ENCODE measurements at regions not wholly inside any gene's neighbourhood (a gene's known extent, or its start where the extent isn't known, plus 50 kb on each side); places are given as distances from the start of the nearest gene placed in this dataset.

- Mint-ChIP-seq H3K4me3 (no peak overlapping the region), H3K27ac (no peak overlapping the region), H3K36me3 (peaks cover 2% of the 10 kb centered on the region), H3K4me1 (peaks cover 6% of the 10 kb centered on the region), H3K27me3 (peaks cover 12% of the 10 kb centered on the region), H3K9me3 (peaks cover 7% of the 10 kb centered on the region)
- DNase-seq = no peak
Measured at GRCh38 chr13:74452881-74453280, 318.7 kb upstream of the KLF12 start.

DNA sequence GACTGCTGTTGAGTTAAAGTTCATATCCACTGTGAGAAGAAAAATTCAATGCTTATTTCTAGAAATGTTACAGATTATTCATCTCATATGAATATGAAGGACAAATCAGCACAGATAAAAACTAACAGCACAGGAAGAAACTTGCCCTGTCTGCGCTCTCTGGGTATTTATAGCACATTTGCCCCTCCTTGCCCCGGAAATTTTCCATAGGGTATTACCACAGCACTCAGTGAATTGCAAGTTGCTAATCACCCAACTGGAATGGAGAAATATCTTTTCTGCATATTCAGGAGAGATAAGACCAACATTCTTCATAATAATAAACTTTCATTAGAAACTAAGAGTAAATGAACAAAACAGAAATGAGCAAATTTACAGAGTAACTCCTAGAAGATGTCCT lies 318.0 kb upstream of the KLF12 start:
- Mint-ChIP-seq H3K4me3 (no peak overlapping the region), H3K4me1 (peaks cover 6% of the 10 kb centered on the region), H3K27me3 (peaks cover 12% of the 10 kb centered on the region), H3K9me3 (peaks cover 7% of the 10 kb centered on the region), H3K36me3 (peaks cover 2% of the 10 kb centered on the region), H3K27ac (no peak overlapping the region)
- DNase-seq = no peak

- H3K4me3 Mint-ChIP-seq = no peak overlapping the region
Measured at GRCh38 chr13:74450964-74451363, 316.8 kb upstream of the KLF12 start.

DNA sequence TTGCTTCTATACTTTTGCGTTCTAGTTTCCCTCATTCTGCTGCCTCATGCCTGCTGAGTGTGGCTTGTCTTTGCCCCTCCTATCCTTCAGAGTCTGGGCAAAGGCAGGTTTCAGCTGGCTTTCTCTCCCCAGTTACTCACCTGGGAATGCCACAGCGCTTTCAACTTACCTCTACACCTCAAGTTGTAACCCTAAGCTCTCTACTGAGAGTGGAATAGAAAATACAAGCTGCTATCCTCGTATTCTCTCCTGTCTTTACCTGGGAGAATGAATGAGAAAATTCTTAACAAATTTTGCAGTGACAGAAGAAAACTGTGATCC lies 316.3 kb upstream of the KLF12 start:
- H3K27ac Mint-ChIP-seq = no peak overlapping the region
- peaks cover 6% of the 10 kb centered on the region for H3K4me1 Mint-ChIP-seq
- H3K36me3 Mint-ChIP-seq = peaks cover 2% of the 10 kb centered on the region
- no peak overlapping the region for H3K4me3 Mint-ChIP-seq
- DNase-seq = no peak
- peaks cover 11% of the 10 kb centered on the region for H3K27me3 Mint-ChIP-seq
- peaks cover 4% of the 10 kb centered on the region for H3K9me3 Mint-ChIP-seq

More at GRCh38 chr13:74450964-74451363, 316.8 kb upstream of the KLF12 start:
- H3K4me1 Mint-ChIP-seq = peaks cover 6% of the 10 kb centered on the region
- no peak for DNase-seq
- H3K36me3 Mint-ChIP-seq = peaks cover 2% of the 10 kb centered on the region
- H3K27ac Mint-ChIP-seq = no peak overlapping the region
- peaks cover 12% of the 10 kb centered on the region for H3K27me3 Mint-ChIP-seq
- H3K9me3 Mint-ChIP-seq = peaks cover 7% of the 10 kb centered on the region

- peaks cover 2% of the 10 kb centered on the region for H3K36me3 Mint-ChIP-seq
- H3K4me1 Mint-ChIP-seq = peaks cover 6% of the 10 kb centered on the region
- no peak overlapping the region for H3K4me3 Mint-ChIP-seq
- H3K9me3 Mint-ChIP-seq = no peaks in the 10 kb centered on the region
- no peak overlapping the region for H3K27ac Mint-ChIP-seq
- H3K27me3 Mint-ChIP-seq = peaks cover 7% of the 10 kb centered on the region
- no peak for DNase-seq
Measured at GRCh38 chr13:74449811-74450524, 315.8 kb upstream of the KLF12 start.

DNA sequence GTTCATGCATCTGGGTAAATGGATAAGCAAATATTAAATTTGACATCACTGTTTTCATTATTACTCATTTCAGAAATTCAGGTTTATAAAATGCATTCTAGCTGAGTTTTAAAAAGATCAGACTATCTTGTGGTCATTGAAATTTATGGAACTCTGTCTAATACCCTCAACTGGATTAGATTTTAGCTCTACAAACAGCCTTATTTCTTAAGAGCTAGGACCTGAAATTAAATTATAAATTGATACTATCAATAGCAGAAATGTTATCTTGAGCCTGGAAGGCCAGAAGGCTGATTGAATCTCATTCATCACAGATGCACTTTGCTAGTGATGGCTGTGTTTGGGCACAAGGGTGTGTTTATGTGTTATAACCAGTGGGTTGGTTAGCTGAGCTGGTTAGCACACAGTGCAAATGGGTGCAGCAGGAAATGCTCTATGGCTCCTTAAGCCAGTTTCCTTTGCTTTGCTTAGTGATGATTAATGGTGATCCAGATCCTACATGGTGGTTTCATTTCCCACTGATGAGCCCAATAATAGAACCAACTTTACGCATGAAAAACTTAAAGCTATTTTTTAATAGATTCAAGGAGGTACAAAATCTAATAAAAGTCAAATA lies 310.8 kb upstream of the KLF12 start:
- H3K4me3 Mint-ChIP-seq = no peak overlapping the region
- H3K4me1 Mint-ChIP-seq = no peaks in the 10 kb centered on the region
- H3K36me3 Mint-ChIP-seq = peaks cover 5% of the 10 kb centered on the region
- DNase-seq = no peak
- H3K27me3 Mint-ChIP-seq = no peaks in the 10 kb centered on the region
- peaks cover 8% of the 10 kb centered on the region for H3K9me3 Mint-ChIP-seq
- H3K27ac Mint-ChIP-seq = no peak overlapping the region

DNA sequence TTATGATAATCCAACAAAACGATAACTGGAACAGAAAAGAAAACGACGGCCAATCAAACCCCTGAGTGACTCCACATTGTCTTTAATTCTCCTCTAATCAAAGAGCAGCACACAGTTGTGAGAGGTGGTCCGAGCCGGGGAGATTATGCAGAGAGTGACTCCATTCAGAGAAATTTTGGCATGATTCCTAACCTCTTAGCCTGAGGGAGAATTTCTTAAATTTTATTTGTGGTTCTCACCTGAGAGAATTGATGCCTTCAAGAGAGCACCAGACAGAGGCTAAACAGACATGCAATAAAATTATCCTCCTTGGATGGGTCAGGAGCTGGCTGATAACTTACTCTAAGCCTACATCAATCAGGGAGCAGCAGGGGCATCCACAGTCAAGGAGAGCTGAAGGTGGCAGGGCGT lies 310.0 kb upstream of the KLF12 start:
- no peaks in the 10 kb centered on the region for H3K4me1 Mint-ChIP-seq
- peaks cover 5% of the 10 kb centered on the region for H3K36me3 Mint-ChIP-seq
- H3K27me3 Mint-ChIP-seq = no peaks in the 10 kb centered on the region
- peaks cover 8% of the 10 kb centered on the region for H3K9me3 Mint-ChIP-seq
- H3K4me3 Mint-ChIP-seq = no peak overlapping the region
- DNase-seq = no peak
- H3K27ac Mint-ChIP-seq = no peak overlapping the region

GRCh38 chr13:74443631-74444030 lies 309.4 kb upstream of the KLF12 start:
- Mint-ChIP-seq H3K9me3 (peaks cover 8% of the 10 kb centered on the region), H3K4me3 (no peak overlapping the region), H3K27ac (no peak overlapping the region), H3K27me3 (no peaks in the 10 kb centered on the region), H3K4me1 (no peaks in the 10 kb centered on the region), H3K36me3 (peaks cover 3% of the 10 kb centered on the region)
- DNase-seq = no peak

GRCh38 chr13:74442751-74443150 lies 308.5 kb upstream of the KLF12 start:
- no peak overlapping the region for H3K27ac Mint-ChIP-seq
- H3K36me3 Mint-ChIP-seq = peaks cover 3% of the 10 kb centered on the region
- H3K27me3 Mint-ChIP-seq = no peaks in the 10 kb centered on the region
- peaks cover 8% of the 10 kb centered on the region for H3K9me3 Mint-ChIP-seq
- DNase-seq = no peak
- no peaks in the 10 kb centered on the region for H3K4me1 Mint-ChIP-seq
- no peak overlapping the region for H3K4me3 Mint-ChIP-seq

DNA sequence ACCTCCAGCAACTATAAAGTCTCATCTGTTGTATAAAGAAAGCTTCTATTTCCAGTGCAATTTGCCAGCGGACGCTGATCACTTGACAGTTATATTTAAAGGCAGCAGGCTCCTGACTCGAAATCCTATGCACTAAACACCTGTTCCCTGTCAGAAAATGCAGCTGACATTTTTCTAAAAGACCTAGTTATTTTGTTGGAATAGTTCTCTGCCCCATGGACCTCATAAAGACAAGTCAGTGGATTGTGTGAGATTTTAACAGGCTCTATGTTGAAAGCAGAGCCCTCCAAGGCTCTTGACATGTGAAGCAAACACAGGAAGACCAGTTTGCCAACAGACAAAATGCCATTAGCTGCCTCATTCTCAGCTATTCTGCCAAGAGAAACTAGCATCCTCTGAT lies 304.7 kb upstream of the KLF12 start:
- Mint-ChIP-seq H3K9me3 (peaks cover 8% of the 10 kb centered on the region), H3K4me1 (no peaks in the 10 kb centered on the region), H3K27me3 (no peaks in the 10 kb centered on the region), H3K27ac (no peak overlapping the region), H3K4me3 (no peak overlapping the region), H3K36me3 (peaks cover 3% of the 10 kb centered on the region)
- DNase-seq = no peak

DNA sequence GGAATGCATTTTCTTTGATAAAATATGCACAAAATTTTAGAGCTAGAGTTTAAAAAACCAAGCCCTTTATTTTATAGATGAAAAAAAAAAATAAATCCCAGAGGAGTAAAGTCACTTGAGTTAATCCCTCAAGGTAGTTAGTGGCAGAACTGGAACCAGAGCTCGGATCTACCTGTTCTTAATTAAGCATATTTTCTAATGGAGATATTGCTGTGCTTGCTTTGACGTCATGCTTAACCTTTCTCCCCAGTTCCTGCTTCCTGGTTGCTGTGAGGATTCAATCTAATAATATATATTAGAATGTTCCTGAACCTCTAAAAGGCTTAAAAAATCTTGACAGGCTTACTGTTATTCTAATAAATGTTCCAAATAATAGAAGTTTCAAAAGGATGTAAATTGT lies 300.6 kb upstream of the KLF12 start:
- peaks cover 1% of the 10 kb centered on the region for H3K9me3 Mint-ChIP-seq
- no peaks in the 10 kb centered on the region for H3K27me3 Mint-ChIP-seq
- no peak overlapping the region for H3K4me3 Mint-ChIP-seq
- H3K4me1 Mint-ChIP-seq = no peaks in the 10 kb centered on the region
- H3K27ac Mint-ChIP-seq = no peak overlapping the region
- H3K36me3 Mint-ChIP-seq = no peaks in the 10 kb centered on the region
- no peak for DNase-seq

DNA sequence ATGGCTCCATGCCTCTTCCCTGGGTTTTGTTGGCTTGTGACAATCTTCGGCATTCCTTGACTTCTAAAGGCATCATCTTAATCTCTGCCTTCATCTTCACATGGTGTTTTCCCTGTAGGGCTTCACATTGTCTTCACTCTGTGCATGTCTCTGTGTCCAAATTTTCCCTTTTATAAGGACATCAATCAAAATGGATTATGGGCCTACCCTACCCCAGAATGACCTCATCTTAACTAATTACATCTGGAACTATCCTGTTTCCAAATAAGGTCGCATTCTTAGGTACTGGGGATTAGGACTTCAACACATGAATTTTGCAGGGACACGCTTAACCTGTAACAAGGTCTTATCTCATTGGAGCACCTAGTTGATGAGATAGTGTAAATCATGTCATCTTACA lies 290.3 kb upstream of the KLF12 start:
- H3K27ac Mint-ChIP-seq = no peak overlapping the region
- H3K36me3 Mint-ChIP-seq = peaks cover 5% of the 10 kb centered on the region
- no peaks in the 10 kb centered on the region for H3K4me1 Mint-ChIP-seq

GRCh38 chr13:74423434-74423833 lies 289.2 kb upstream of the KLF12 start:
- DNase-seq = no peak
- Mint-ChIP-seq H3K27me3 (no peaks in the 10 kb centered on the region), H3K4me1 (no peaks in the 10 kb centered on the region), H3K27ac (no peak overlapping the region), H3K36me3 (peaks cover 5% of the 10 kb centered on the region), H3K4me3 (no peak overlapping the region), H3K9me3 (no peaks in the 10 kb centered on the region)

More for the DNA sequence above, 290.3 kb upstream of the KLF12 start:
- no peaks in the 10 kb centered on the region for H3K27me3 Mint-ChIP-seq
- DNase-seq = no peak
- no peak overlapping the region for H3K4me3 Mint-ChIP-seq
- no peaks in the 10 kb centered on the region for H3K9me3 Mint-ChIP-seq

- no peak overlapping the region for H3K27ac Mint-ChIP-seq
- H3K4me1 Mint-ChIP-seq = no peaks in the 10 kb centered on the region
- DNase-seq = no peak
- no peak overlapping the region for H3K4me3 Mint-ChIP-seq
- peaks cover 5% of the 10 kb centered on the region for H3K9me3 Mint-ChIP-seq
- peaks cover 9% of the 10 kb centered on the region for H3K36me3 Mint-ChIP-seq
- no peaks in the 10 kb centered on the region for H3K27me3 Mint-ChIP-seq
Measured at GRCh38 chr13:74414458-74414857, 280.3 kb upstream of the KLF12 start.

DNA sequence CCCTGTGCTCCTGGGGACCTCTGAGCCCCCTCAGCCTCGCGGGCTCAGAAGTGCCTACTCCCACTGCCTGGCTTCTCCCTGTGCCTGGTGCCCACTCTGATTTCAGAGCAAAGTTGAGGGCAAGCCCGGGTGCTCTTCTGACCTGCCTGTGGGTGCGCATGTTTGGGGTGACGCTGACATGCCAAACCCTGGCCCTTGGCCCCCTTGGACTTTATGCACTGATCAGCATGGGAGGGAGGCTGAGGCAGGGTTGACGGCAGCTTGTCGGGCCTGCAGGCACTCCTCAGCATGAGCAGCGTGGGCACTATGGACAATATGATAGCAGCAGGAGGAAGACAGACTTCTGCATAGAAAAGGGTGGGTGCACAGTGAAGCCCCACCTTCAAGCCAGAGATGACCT lies 279.3 kb upstream of the KLF12 start:
- Mint-ChIP-seq H3K9me3 (peaks cover 6% of the 10 kb centered on the region), H3K36me3 (peaks cover 13% of the 10 kb centered on the region), H3K27ac (no peak overlapping the region), H3K27me3 (no peaks in the 10 kb centered on the region), H3K4me3 (no peak overlapping the region), H3K4me1 (no peaks in the 10 kb centered on the region)
- DNase-seq = no peak

DNA sequence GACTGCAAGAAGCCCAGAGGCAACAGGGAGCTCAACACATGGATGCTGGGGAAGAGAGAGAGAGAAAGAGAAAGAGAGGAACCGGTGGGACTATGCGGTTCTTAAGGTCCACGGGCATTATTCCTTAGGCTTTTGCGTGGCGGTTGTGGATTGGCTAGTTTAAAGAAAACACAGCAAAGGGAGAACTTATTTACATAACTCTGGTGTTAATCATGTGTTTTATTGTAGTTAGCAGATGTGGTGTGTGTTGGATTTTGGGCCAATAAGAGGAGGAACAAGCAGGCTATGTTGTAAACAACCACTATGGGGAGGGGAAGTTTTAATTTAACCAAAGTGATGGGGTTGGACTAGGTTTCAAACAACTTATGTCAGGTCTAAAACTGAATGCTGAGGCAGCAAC lies 275.3 kb upstream of the KLF12 start:
- no peak for DNase-seq
- peaks cover 21% of the 10 kb centered on the region for H3K36me3 Mint-ChIP-seq
- H3K9me3 Mint-ChIP-seq = peaks cover 8% of the 10 kb centered on the region
- no peaks in the 10 kb centered on the region for H3K4me1 Mint-ChIP-seq
- H3K27me3 Mint-ChIP-seq = no peaks in the 10 kb centered on the region
- H3K27ac Mint-ChIP-seq = no peak overlapping the region
- no peak overlapping the region for H3K4me3 Mint-ChIP-seq

Data from activated naive CD8-positive, alpha-beta T cell treated with anti-CD3 and anti-CD28 coated beads for 36 hours (primary cell).